Keratinocyte (primary cell): ENCODE measurements at regions not wholly inside any gene's neighbourhood (a gene's known extent, or its start where the extent isn't known, plus 50 kb on each side); places are given as distances from the start of the nearest gene placed in this dataset.

Experiments
- DNase-seq: peaks from one replicate; pipeline ENCODE4 v3.0.0-alpha.2; 2011; ENCODE audit warnings: low read depth, missing footprints, low spot score
- FAIRE-seq: peaks from 2 replicates; lab custom pipeline; 2011; peaks lifted over from hg19 to GRCh38; lab: Jason Lieb, UNC
- H2AFZ ChIP-seq: 2 replicates; pipeline ENCODE4 v1.6.0; 2012; ENCODE audit warnings: low read length, control low read depth, inconsistent platforms; ENCODE audit not compliant: control insufficient read depth
- H3K27ac ChIP-seq: 2 replicates; pipeline ENCODE4 v1.5.1; 2011; ENCODE audit warnings: low read length; ENCODE audit not compliant: control insufficient read depth, insufficient read depth
- H3K27me3 ChIP-seq: 3 replicates; pipeline ENCODE4 v1.6.0; 2011; ENCODE audit warnings: low read length; ENCODE audit not compliant: control insufficient read depth, insufficient read depth; ENCODE audit errors: extremely low read depth
- H3K36me3 ChIP-seq, 2 experiments: 2 replicates in 1 of 2; 3 replicates in 1 of 2; pipeline ENCODE4 v1.5.1; 2011; ENCODE audit warnings: low read length in 2 of 2, mild to moderate bottlenecking in 1 of 2; ENCODE audit not compliant: control insufficient read depth in 2 of 2, insufficient read depth in 2 of 2; ENCODE audit errors: extremely low read depth in 1 of 2
- H3K4me1 ChIP-seq: 3 replicates; pipeline ENCODE4 v1.5.1; 2011; ENCODE audit warnings: low read length; ENCODE audit not compliant: control insufficient read depth, insufficient read depth; ENCODE audit errors: extremely low read depth
- H3K4me2 ChIP-seq: 3 replicates; pipeline ENCODE4 v1.6.0; 2011; ENCODE audit warnings: low read depth, low read length; ENCODE audit not compliant: control insufficient read depth, insufficient read depth; ENCODE audit errors: extremely low read depth
- H3K4me3 ChIP-seq, 3 experiments: fragments of 200-600 bp in 1 of 3; sonication (generic) in 1 of 3; 2 replicates in 2 of 3; 3 replicates in 1 of 3; pipeline ENCODE4 v1.5.1; 2011 to 2016; ENCODE audit warnings: low read length in 3 of 3, mild to moderate bottlenecking in 3 of 3, control low read depth in 2 of 3, inconsistent platforms in 1 of 3, low read depth in 1 of 3, mixed read lengths in 1 of 3, mixed run types in 1 of 3, moderate library complexity in 1 of 3; ENCODE audit not compliant: control insufficient read depth in 2 of 3, insufficient read depth in 2 of 3; ENCODE audit errors: extremely low read depth in 1 of 3
- H3K79me2 ChIP-seq: 2 replicates; pipeline ENCODE4 v1.6.0; 2012; ENCODE audit warnings: low read length; ENCODE audit not compliant: control insufficient read depth, insufficient read depth
- H3K9ac ChIP-seq: 3 replicates; pipeline ENCODE4 v1.6.0; 2011; ENCODE audit warnings: low read length; ENCODE audit not compliant: control insufficient read depth, insufficient read depth; ENCODE audit errors: extremely low read depth
- H3K9me1 ChIP-seq: 3 replicates; pipeline ENCODE4 v1.6.0; 2011; ENCODE audit warnings: low read length; ENCODE audit not compliant: control insufficient read depth, insufficient read depth; ENCODE audit errors: extremely low read depth
- H3K9me3 ChIP-seq: 2 replicates; pipeline ENCODE4 v1.5.1; 2012; ENCODE audit warnings: low read depth, low read length; ENCODE audit not compliant: control insufficient read depth
- H4K20me1 ChIP-seq: 3 replicates; pipeline ENCODE4 v1.6.0; 2011; ENCODE audit warnings: low read length; ENCODE audit not compliant: control insufficient read depth, insufficient read depth; ENCODE audit errors: extremely low read depth
- CTCF ChIP-seq, 3 experiments: IDR thresholded peaks in 1 of 3; conservative IDR thresholded peaks in 1 of 3; optimal IDR thresholded peaks in 1 of 3; 2 replicates in 2 of 3; 3 replicates in 1 of 3; pipeline versions ENCODE3 to v1.5.1; 2011; ENCODE audit warnings: low read length in 3 of 3, mild to moderate bottlenecking in 3 of 3, moderate library complexity in 2 of 3, control low read depth in 1 of 3, inconsistent platforms in 1 of 3; ENCODE audit not compliant: insufficient read depth in 2 of 3; ENCODE audit errors: extremely low read depth in 1 of 3
- EZH2 ChIP-seq: IDR thresholded peaks from one replicate; pipeline ENCODE4 v1.6.1; 2012; ENCODE audit warnings: inconsistent platforms, mild to moderate bottlenecking, low read length, moderate library complexity
- dilution Hi-C: fragments of 300-500 bp; cut with MboI; formaldehyde crosslinking; loops from one replicate; pipeline ENCODE4 v1.7.0; 2020; ENCODE audit warnings: low sequenced_read_pairs; ENCODE audit not compliant: extremely low pct_ligation_motif_present

GRCh38 chr2:34373586-34374233, 774.6 kb upstream of the FAM98A start:
- dilution Hi-C loops, result no loop called here
- FAIRE-seq, result no peak
- TF ChIP-seq CTCF (optimal IDR thresholded peaks at IDR 0.05 in 1 of 3, IDR thresholded peaks at IDR 0.05 in 1 of 3, conservative IDR thresholded peaks at IDR 0.05 in 1 of 3; ENCODE audit: extremely low read depth in 1 of 3, insufficient read depth in 2 of 3, low read length in 3 of 3), result no peak
- TF ChIP-seq EZH2, result no peak

GRCh38 chr2:34372967-34373366, 773.9 kb upstream of the FAM98A start:
- Histone ChIP-seq H3K9me1 (no peaks in the 10 kb centered on the region), H3K9me3 (no peaks in the 10 kb centered on the region), H3K36me3 (no peaks in the 10 kb centered on the region), H3K79me2 (no peaks in the 10 kb centered on the region), H3K27me3 (no peaks in the 10 kb centered on the region), H2AFZ (no peak overlapping the region), H3K9ac (no peak overlapping the region), H3K27ac (no peak overlapping the region), H3K4me1 (no peaks in the 10 kb centered on the region), H4K20me1 (no peaks in the 10 kb centered on the region), H3K4me3 (no peak overlapping the region), H3K4me2 (no peak overlapping the region)
- dilution Hi-C loops, result no loop called here
- FAIRE-seq, result no peak
- DNase-seq, result no peak
- TF ChIP-seq EZH2, result no peak
- no peak for TF ChIP-seq CTCF (optimal IDR thresholded peaks at IDR 0.05 in 1 of 3, IDR thresholded peaks at IDR 0.05 in 1 of 3, conservative IDR thresholded peaks at IDR 0.05 in 1 of 3; ENCODE audit: extremely low read depth in 1 of 3, insufficient read depth in 2 of 3, low read length in 3 of 3)

More at GRCh38 chr2:34373586-34374233, 774.6 kb upstream of the FAM98A start:
- H2AFZ ChIP-seq, result no peak overlapping the region
- H4K20me1 ChIP-seq, result no peaks in the 10 kb centered on the region
- no peak overlapping the region for H3K9ac ChIP-seq
- H3K4me2 ChIP-seq, result no peak overlapping the region
- H3K36me3 ChIP-seq, result no peaks in the 10 kb centered on the region
- no peaks in the 10 kb centered on the region for H3K9me1 ChIP-seq
- H3K4me3 ChIP-seq, result no peak overlapping the region
- H3K27ac ChIP-seq, result no peak overlapping the region
- no peaks in the 10 kb centered on the region for H3K27me3 ChIP-seq
- no peaks in the 10 kb centered on the region for H3K4me1 ChIP-seq
- DNase-seq, result no peak
- H3K9me3 ChIP-seq, result no peaks in the 10 kb centered on the region
- no peaks in the 10 kb centered on the region for H3K79me2 ChIP-seq
